ENCODE measurements at regions not wholly inside any gene's neighbourhood (a gene's known extent, or its start where the extent isn't known, plus 50 kb on each side); places are given as distances from the start of the nearest gene placed in this dataset.

DNA sequence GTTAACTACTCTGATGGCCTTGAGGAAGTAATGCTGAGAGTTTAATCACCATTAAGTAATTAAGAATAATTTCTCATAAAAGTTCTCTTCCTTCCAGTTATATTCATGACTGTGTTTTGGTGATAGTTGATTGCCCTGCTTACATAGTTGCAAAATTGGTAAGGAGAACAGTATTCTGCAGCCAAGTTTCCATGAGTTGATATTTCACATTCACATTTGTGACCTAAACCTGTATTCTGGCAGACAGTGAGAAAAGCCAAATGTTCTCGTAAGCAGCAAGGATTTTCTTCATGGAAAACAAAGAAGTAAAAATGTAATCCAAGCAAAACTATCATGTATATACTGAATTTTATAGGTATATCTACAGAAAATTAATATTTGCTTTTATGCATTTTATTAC, 187.8 kb upstream of the NUDT6 start:
- Histone ChIP-seq H3K4me2 (ENCODE audit: control insufficient read depth, insufficient read depth) (no peak overlapping the region), H3K27me3 (replicated peaks in 1 of 2; ENCODE audit: control insufficient read depth in 2 of 2, insufficient read depth in 2 of 2, low read length in 1 of 2) (no peaks in the 10 kb centered on the region), H3K9me3 (replicated peaks; ENCODE audit: control insufficient read depth, insufficient read depth, low read length) (peaks cover 11% of the 10 kb centered on the region; the same call in 2 of the 3 replicates), H3K79me2 (ENCODE audit: control insufficient read depth, insufficient read depth, low read length) (no peaks in the 10 kb centered on the region), H3K36me3 (ENCODE audit: control insufficient read depth in 2 of 2, insufficient read depth in 2 of 2, low read length in 1 of 2) (no peaks in the 10 kb centered on the region; a peak in 1 of 4 replicates), H4K20me1 (ENCODE audit: control insufficient read depth, insufficient read depth) (no peaks in the 10 kb centered on the region), H3K27ac (ENCODE audit: control insufficient read depth, insufficient read depth) (no peak overlapping the region), H3K4me3 (no peak overlapping the region), H2AFZ (ENCODE audit: control insufficient read depth, low read depth, low read length) (no peak overlapping the region), H3K9ac (ENCODE audit: control insufficient read depth, insufficient read depth, low read length) (no peak overlapping the region), H3K4me1 (ENCODE audit: control insufficient read depth, insufficient read depth, low read length) (no peaks in the 10 kb centered on the region)
- WGBS (ENCODE audit: insufficient coverage, insufficient replicate concordance, low lambda C conversion rate, missing lambda C conversion rate): 94% methylated on average over 1 of the region's 1 CpG
- no TSS peak for BruUV-seq (replicated peaks)
- ChIA-PET CTCF (interaction anchor here (1.9 kb wide), 1 partner anchor 9 kb away, joined by 6 read pairs; no protein-coding TSS in a partner anchor), RAD21 (ENCODE audit: unreplicated experiment) (interaction anchor here (0.6 to 1.0 kb wide), 2 partner anchors 645 to 662 kb away, joined by 3 read pairs; no protein-coding TSS in a partner anchor), SMC1A (ENCODE audit: uncharacterized antibody, unreplicated experiment) (interaction anchor here (0.8 kb wide), 2 partner anchors 10 to 12 kb away, joined by 3 to 4 read pairs; no protein-coding TSS in a partner anchor), POLR2A (no interaction called here)
- intact Hi-C loops (cut with micrococcal nuclease; ENCODE audit: unreplicated experiment) (no loop called here), in situ Hi-C loops (cut with MboI) (loop anchor here (25.0 kb wide), 1 partner anchor 1002 kb away; no protein-coding TSS in a partner anchor)
- ATAC-seq: no peak
- no peak for DNase-seq (ENCODE audit: low read depth, low spot score)
- no peak for FAIRE-seq
- no peak for TF ChIP-seq NR2F1 (conservative IDR thresholded peaks at IDR 0.05)
- TF ChIP-seq POU2F2 (IDR thresholded peaks at IDR 0.05; ENCODE audit: borderline replicate concordance, low read depth, low read length): no peak
- TF ChIP-seq SIX5 (IDR thresholded peaks at IDR 0.05; ENCODE audit: low read depth, low read length, severe bottlenecking): no peak
- TF ChIP-seq BHLHE40 (IDR thresholded peaks at IDR 0.05; ENCODE audit: borderline replicate concordance in 1 of 2, low read depth in 2 of 2, low read length in 1 of 2): no peak
- TF ChIP-seq MAX (IDR thresholded peaks at IDR 0.05; ENCODE audit: low read depth, low read length): no peak
- no peak for TF ChIP-seq CHD2 (IDR thresholded peaks at IDR 0.05; ENCODE audit: borderline replicate concordance, low read depth, low read length)
- TF ChIP-seq ZNF687 (IDR thresholded peaks at IDR 0.05): no peak
- no peak for TF ChIP-seq RUNX3 (IDR thresholded peaks at IDR 0.05; ENCODE audit: low read length)
